Epithelial cell of esophagus (primary cell): ENCODE measurements at regions not wholly inside any gene's neighbourhood (a gene's known extent, or its start where the extent isn't known, plus 50 kb on each side); places are given as distances from the start of the nearest gene placed in this dataset.
"Not testable (repeated sequence)": the region's sequence is repeated elsewhere in the genome, so short reads cannot be mapped to it uniquely, and the experiment has no call there.

Experiments
- DNase-seq: peaks from one replicate; pipeline ENCODE4 v3.0.0; 2010; ENCODE audit warnings: low read depth
- H3K4me3 ChIP-seq: 2 replicates; pipeline ENCODE4 v1.5.1; 2011; ENCODE audit warnings: mild to moderate bottlenecking, low read length, control low read depth
- CTCF ChIP-seq: IDR thresholded peaks from 2 replicates; pipeline ENCODE4 v1.5.1; 2011; ENCODE audit warnings: low read depth, mild to moderate bottlenecking, low read length, control low read depth, inconsistent platforms; ENCODE audit not compliant: insufficient read depth; ENCODE audit errors: missing control alignments

GRCh38 chr15:39251413-39252133 is 329.3 kb upstream of the THBS1 start:
- DNase-seq = no peak
- no peak for TF ChIP-seq CTCF

GRCh38 chr15:39252134-39252470 is 328.8 kb upstream of the THBS1 start:
- no peak for TF ChIP-seq CTCF
- DNase-seq = no peak
- no peak overlapping the region for H3K4me3 ChIP-seq

More at GRCh38 chr15:39251413-39252133, 329.3 kb upstream of the THBS1 start:
- H3K4me3 ChIP-seq = no peak overlapping the region

- no peak for TF ChIP-seq CTCF
- DNase-seq = no peak
- no peak overlapping the region for H3K4me3 ChIP-seq
Observed at GRCh38 chr15:39253552-39253951, 327.3 kb upstream of the THBS1 start.

- DNase-seq = no peak
- TF ChIP-seq CTCF = no peak
- no peak overlapping the region for H3K4me3 ChIP-seq
Observed at GRCh38 chr15:39254181-39254580, 326.7 kb upstream of the THBS1 start.

GRCh38 chr15:39255760-39256159 is 325.1 kb upstream of the THBS1 start:
- TF ChIP-seq CTCF = no peak
- no peak for DNase-seq

GRCh38 chr15:39260391-39260790 is 320.5 kb upstream of the THBS1 start:
- H3K4me3 ChIP-seq = no peak overlapping the region
- no peak for TF ChIP-seq CTCF
- DNase-seq = no peak

More at GRCh38 chr15:39255760-39256159, 325.1 kb upstream of the THBS1 start:
- H3K4me3 ChIP-seq = no peak overlapping the region

GRCh38 chr15:39260791-39261190 is 320.1 kb upstream of the THBS1 start:
- H3K4me3 ChIP-seq = no peak overlapping the region
- no peak for DNase-seq
- no peak for TF ChIP-seq CTCF

- DNase-seq, H3K4me3 ChIP-seq: not testable (repeated sequence)
Observed at GRCh38 chr15:39261397-39262183, 319.3 kb upstream of the THBS1 start.

GRCh38 chr15:39262995-39263772 is 317.7 kb upstream of the THBS1 start:
- DNase-seq, H3K4me3 ChIP-seq: not testable (repeated sequence)
